ENCODE measurements at regions not wholly inside any gene's neighbourhood (a gene's known extent, or its start where the extent isn't known, plus 50 kb on each side); places are given as distances from the start of the nearest gene placed in this dataset.

- intact Hi-C loops (cut with micrococcal nuclease; ENCODE audit: unreplicated experiment) (loop anchor here (1.0 kb wide), 1 partner anchor 29 kb away; no protein-coding TSS in a partner anchor), in situ Hi-C loops (cut with HindIII; ENCODE audit: extremely low pct_ligation_motif_present, low pct_unique_long_range_greater_than_20kb) (no loop called here)
- Histone ChIP-seq H3K27me3 (ENCODE audit: control insufficient read depth in 1 of 2, insufficient read depth in 2 of 2, low read length in 2 of 2) (peaks cover 0 to 4% of the 10 kb centered on the region in 2 experiments; a peak in 1 of 5 replicates), H3K79me2 (ENCODE audit: insufficient read depth, low read length) (no peaks in the 10 kb centered on the region), H3K9me3 (ENCODE audit: low read length) (no peaks in the 10 kb centered on the region), H3K27ac (ENCODE audit: extremely low read length, insufficient read depth, low read length) (no peak overlapping the region), H2AFZ (ENCODE audit: low read length) (no peak overlapping the region), H3K36me3 (replicated peaks in 1 of 2; ENCODE audit: control insufficient read depth in 1 of 2, insufficient read depth in 2 of 2, low read length in 2 of 2) (no peaks in the 10 kb centered on the region), H3K9ac (ENCODE audit: insufficient read depth, low read depth, low read length) (no peak overlapping the region), H4K20me1 (ENCODE audit: insufficient read depth, low read length) (no peaks in the 10 kb centered on the region), H3K4me2 (ENCODE audit: low read depth, low read length) (no peak overlapping the region), H3K4me3 (replicated peaks in 1 of 3; ENCODE audit: insufficient read depth in 1 of 3, low read depth in 2 of 3, low read length in 3 of 3) (no peak overlapping the region), H3K4me1 (ENCODE audit: insufficient read depth, low read length) (no peaks in the 10 kb centered on the region)
- 0% methylated on average over 1 of the region's 1 CpG for WGBS (ENCODE audit: low lambda C conversion rate)
- BruUV-seq (replicated peaks): no TSS peak
- peak; percentile 80 for ATAC-seq
- TF ChIP-seq THAP8 (CRISPR knock-in tag; IDR thresholded peaks at IDR 0.05; ENCODE audit: borderline replicate concordance) (no peak), STAG1 (CRISPR knock-in tag; IDR thresholded peaks at IDR 0.05) (peak; percentile 42), CTCF (CRISPR knock-in tag; IDR thresholded peaks at IDR 0.05) (peak; percentile 52), ZNF12 (CRISPR knock-in tag; IDR thresholded peaks at IDR 0.05) (peak; percentile 48; the same call in 1 of the 2 replicates)
- peak; percentile 18 for DNase-seq (ENCODE audit: low spot score)
- POLR2A ChIA-PET: no interaction called here
- CTCF ChIA-PET (ENCODE audit: low intra/inter-chr PET ratio, low total read pairs): no interaction called here
- FAIRE-seq: no peak
Measured at GRCh38 chr12:96091833-96092232, 56.4 kb upstream of the LTA4H start.

GRCh38 chr12:96093543-96094196 lies 58.3 kb upstream of the LTA4H start:
- CTCF ChIA-PET (ENCODE audit: low intra/inter-chr PET ratio, low total read pairs): no interaction called here
- DNase-seq (ENCODE audit: low spot score) (no peak), ATAC-seq (no peak), FAIRE-seq (no peak)
- H3K79me2 ChIP-seq (ENCODE audit: insufficient read depth, low read length): no peaks in the 10 kb centered on the region
- H3K9me3 ChIP-seq (ENCODE audit: low read length): no peaks in the 10 kb centered on the region
- H3K27me3 ChIP-seq (ENCODE audit: control insufficient read depth in 1 of 2, insufficient read depth in 2 of 2, low read length in 2 of 2): peaks cover under 1 to 5% of the 10 kb centered on the region in 2 experiments; a peak in 2 of 5 replicates
- H3K4me3 ChIP-seq (replicated peaks in 1 of 3; ENCODE audit: insufficient read depth in 1 of 3, low read depth in 2 of 3, low read length in 3 of 3): no peak overlapping the region
- H3K4me2 ChIP-seq (ENCODE audit: low read depth, low read length): no peak overlapping the region
- WGBS (ENCODE audit: low lambda C conversion rate): 20% methylated on average over 6 of the region's 6 CpGs
- no peak overlapping the region for H3K27ac ChIP-seq (ENCODE audit: extremely low read length, insufficient read depth, low read length)
- no peaks in the 10 kb centered on the region for H3K36me3 ChIP-seq (replicated peaks in 1 of 2; ENCODE audit: control insufficient read depth in 1 of 2, insufficient read depth in 2 of 2, low read length in 2 of 2)
- H2AFZ ChIP-seq (ENCODE audit: low read length): no peak overlapping the region
- POLR2A ChIA-PET: no interaction called here
- intact Hi-C loops (cut with micrococcal nuclease; ENCODE audit: unreplicated experiment): no loop called here
- no TSS peak for BruUV-seq (replicated peaks)
- in situ Hi-C loops (cut with HindIII; ENCODE audit: extremely low pct_ligation_motif_present, low pct_unique_long_range_greater_than_20kb): no loop called here
- no peaks in the 10 kb centered on the region for H4K20me1 ChIP-seq (ENCODE audit: insufficient read depth, low read length)
- no peak overlapping the region for H3K9ac ChIP-seq (ENCODE audit: insufficient read depth, low read depth, low read length)
- H3K4me1 ChIP-seq (ENCODE audit: insufficient read depth, low read length): no peaks in the 10 kb centered on the region
- no peak for TF ChIP-seq FOXO4 (CRISPR knock-in tag; conservative IDR thresholded peaks at IDR 0.05)
- TF ChIP-seq MAX (IDR thresholded peaks at IDR 0.05): no peak
- no peak for TF ChIP-seq ZSCAN21 (CRISPR knock-in tag; IDR thresholded peaks at IDR 0.05; ENCODE audit: borderline replicate concordance)
- no peak for TF ChIP-seq PCBP2 (optimal IDR thresholded peaks at IDR 0.05; ENCODE audit: low read depth, low read length, poor library complexity, severe bottlenecking)
- TF ChIP-seq CBX1 (IDR thresholded peaks at IDR 0.05; ENCODE audit: low read depth): no peak
- TF ChIP-seq ZNF235 (CRISPR knock-in tag; IDR thresholded peaks at IDR 0.05; ENCODE audit: borderline replicate concordance): no peak
- TF ChIP-seq HHEX (CRISPR knock-in tag; IDR thresholded peaks at IDR 0.05): no peak
- TF ChIP-seq ARID2 (CRISPR knock-in tag; IDR thresholded peaks at IDR 0.05; ENCODE audit: borderline replicate concordance): no peak
- no peak for TF ChIP-seq RARA (CRISPR knock-in tag; IDR thresholded peaks at IDR 0.05)
- no peak for TF ChIP-seq CBFB (CRISPR knock-in tag; IDR thresholded peaks at IDR 0.05)
- TF ChIP-seq STAT5B (CRISPR knock-in tag; IDR thresholded peaks at IDR 0.05): no peak

Data from HepG2 (cell line).